HCT116 (cell line): ENCODE measurements at regions not wholly inside any gene's neighbourhood (a gene's known extent, or its start where the extent isn't known, plus 50 kb on each side); places are given as distances from the start of the nearest gene placed in this dataset.

Source experiments
- ATAC-seq: fragments of 200-7000 bp; cut with Tn5 transposase; 2 replicates; pipeline ENCODE4 v1.9.1; 2020; ENCODE audit warnings: mild to moderate bottlenecking, moderate library complexity
- BruUV-seq: library from RNA; stranded (reverse); fragments of 400-500 nt; replicated peaks from 2 replicates; lab custom pipeline; 2021; lab: Mats Ljungman, UMichigan
- CTCF ChIA-PET: fragments of 300-600 bp; sonication (Branson Sonifier 250); formaldehyde crosslinking; loops from one replicate; lab custom pipeline; 2021; ENCODE audit warnings: antibody characterized with exemption; lab: Charles Lee
- POLR2A ChIA-PET: fragments of 300-600, 350-600 bp; sonication (Branson Sonifier 250); formaldehyde crosslinking; loops from one replicate; lab custom pipeline; 2021; ENCODE audit warnings: antibody characterized with exemption; lab: Charles Lee
- RAD21 ChIA-PET, 2 experiments: fragments of 300-600 bp; sonication (Branson Sonifier 250); formaldehyde crosslinking; loops; one replicate each; lab custom pipeline; 2023; ENCODE audit warnings: low total read pairs in 2 of 2; ENCODE audit not compliant: uncharacterized antibody in 2 of 2, unreplicated experiment in 2 of 2, low non-redundant PET in 1 of 2; lab: Charles Lee
- DNase-seq: peaks from one replicate; pipeline ENCODE4 v3.0.0-alpha.2; 2010; ENCODE audit warnings: low read depth, low spot score
- H2AFZ ChIP-seq: fragments of 200-600 bp; shearing (Covaris generic), sonication (generic); 2 replicates; pipeline ENCODE4 v1.6.1; 2017; ENCODE audit warnings: low read depth, mixed run types, mixed read lengths, antibody characterized with exemption, low read length; ENCODE audit not compliant: poor library complexity, severe bottlenecking
- H3K27ac ChIP-seq: 2 replicates; pipeline ENCODE4 v1.5.1; 2012; ENCODE audit warnings: low read depth, low read length
- H3K27me3 ChIP-seq: fragments of 200-600 bp; sonication (generic); 2 replicates; pipeline ENCODE4 v1.6.1; 2016; ENCODE audit warnings: mixed run types, low read length, mixed read lengths; ENCODE audit not compliant: insufficient read depth
- H3K36me3 ChIP-seq, 2 experiments: fragments of 200-500 bp in 1 of 2; fragments of 200-600 bp in 1 of 2; sonication (Bioruptor generic) in 1 of 2; sonication (generic) in 1 of 2; 2 replicates each; pipeline versions ENCODE4 v1.5.1 to v1.6.1; 2014 to 2016; ENCODE audit warnings: low read length in 2 of 2, inconsistent platforms in 1 of 2, mixed read lengths in 1 of 2, mixed run types in 1 of 2; ENCODE audit not compliant: insufficient read depth in 2 of 2, control insufficient read depth in 1 of 2
- H3K4me1 ChIP-seq, 2 experiments: fragments of 200-600 bp in 1 of 2; sonication (generic) in 1 of 2; 2 replicates each; pipeline versions ENCODE4 v1.5.1 to v1.6.1; 2012 to 2017; ENCODE audit warnings: low read length in 2 of 2, inconsistent platforms in 1 of 2, mild to moderate bottlenecking in 1 of 2, mixed read lengths in 1 of 2, mixed run types in 1 of 2, moderate library complexity in 1 of 2; ENCODE audit not compliant: insufficient read depth in 2 of 2, control insufficient read depth in 1 of 2
- H3K4me2 ChIP-seq: fragments of 200-600 bp; sonication (generic); 2 replicates; pipeline ENCODE4 v1.6.1; 2017; ENCODE audit warnings: mixed run types, low read length, mixed read lengths
- H3K4me3 ChIP-seq, 2 experiments: fragments of 200-600 bp in 1 of 2; sonication (generic) in 1 of 2; replicated peaks in 1 of 2; 2 replicates each; pipeline ENCODE4 v1.5.1; 2011 to 2016; ENCODE audit warnings: low read length in 2 of 2, control low read depth in 1 of 2, low read depth in 1 of 2, mild to moderate bottlenecking in 1 of 2, mixed read lengths in 1 of 2, mixed run types in 1 of 2
- H3K79me2 ChIP-seq: fragments of 200-600 bp; sonication (generic); 2 replicates; pipeline ENCODE4 v1.6.1; 2017; ENCODE audit warnings: mild to moderate bottlenecking, mixed run types, low read length, moderate library complexity, mixed read lengths; ENCODE audit not compliant: insufficient read depth
- H3K9ac ChIP-seq: fragments of 200-600 bp; sonication (generic); 2 replicates; pipeline ENCODE4 v1.6.1; 2016; ENCODE audit warnings: low read length, mixed read lengths
- H3K9me2 ChIP-seq: fragments of 200-600 bp; sonication (generic), shearing (Covaris generic); 2 replicates; pipeline ENCODE4 v1.6.1; 2017; ENCODE audit warnings: mixed run types, mild to moderate bottlenecking, moderate library complexity; ENCODE audit not compliant: insufficient read depth
- H3K9me3 ChIP-seq, 2 experiments: fragments of 200-500 bp in 1 of 2; fragments of 200-600 bp in 1 of 2; sonication (Bioruptor generic) in 1 of 2; sonication (generic) in 1 of 2; 2 replicates each; pipeline ENCODE4 v1.6.1; 2014 to 2017; ENCODE audit warnings: low read length in 2 of 2, mixed read lengths in 2 of 2, inconsistent platforms in 1 of 2, low read depth in 1 of 2, mild to moderate bottlenecking in 1 of 2, mixed run types in 1 of 2, moderate library complexity in 1 of 2; ENCODE audit not compliant: control insufficient read depth in 1 of 2, insufficient read depth in 1 of 2
- H4K20me1 ChIP-seq: fragments of 200-600 bp; sonication (generic), shearing (Covaris generic); 2 replicates; pipeline ENCODE4 v1.6.1; 2017; ENCODE audit warnings: mixed run types, mild to moderate bottlenecking, moderate library complexity; ENCODE audit not compliant: insufficient read depth
- ATF3 ChIP-seq: IDR thresholded peaks from 2 replicates; pipeline ENCODE4 v1.6.1; 2012
- EGR1 ChIP-seq: IDR thresholded peaks from 2 replicates; pipeline ENCODE4 v1.6.1; 2012; ENCODE audit warnings: low read depth
- ELF1 ChIP-seq: IDR thresholded peaks from 2 replicates; pipeline ENCODE4 v1.6.1; 2012; ENCODE audit warnings: low read depth, borderline replicate concordance
- EZH2 ChIP-seq: fragments of 200-600 bp; sonication (generic); IDR thresholded peaks from 2 replicates; pipeline ENCODE4 v1.6.1; 2017; ENCODE audit warnings: antibody characterized with exemption, mixed run types
- EZH2phosphoT487 ChIP-seq: fragments of 200-600 bp; IDR thresholded peaks from 2 replicates; pipeline ENCODE4 v1.6.1; 2018; ENCODE audit warnings: antibody characterized with exemption, borderline replicate concordance
- FOSL1 ChIP-seq: IDR thresholded peaks from 2 replicates; pipeline ENCODE4 v1.6.1; 2012; ENCODE audit warnings: low read depth
- JUND ChIP-seq: IDR thresholded peaks from 2 replicates; pipeline ENCODE4 v1.6.1; 2012
- MAX ChIP-seq: IDR thresholded peaks from 2 replicates; pipeline ENCODE4 v1.6.1; 2012
- POLR2A ChIP-seq: IDR thresholded peaks from 2 replicates; pipeline ENCODE4 v1.7.0; 2011; ENCODE audit warnings: borderline replicate concordance; ENCODE audit not compliant: insufficient read depth, insufficient read length; ENCODE audit errors: extremely low read depth
- RAD21 ChIP-seq: IDR thresholded peaks from 2 replicates; pipeline ENCODE4 v1.6.1; 2012; ENCODE audit warnings: low read depth, mild to moderate bottlenecking
- SIN3A ChIP-seq: IDR thresholded peaks from 2 replicates; pipeline ENCODE4 v1.6.1; 2012; ENCODE audit warnings: low read depth
- SP1 ChIP-seq: IDR thresholded peaks from 2 replicates; pipeline ENCODE4 v1.6.1; 2012; ENCODE audit warnings: low read depth
- SRF ChIP-seq: IDR thresholded peaks from 2 replicates; pipeline ENCODE4 v1.6.1; 2012; ENCODE audit warnings: low read depth
- TCF7L2 ChIP-seq: IDR thresholded peaks from 2 replicates; pipeline ENCODE4 v1.7.0; 2011; ENCODE audit warnings: borderline replicate concordance, inconsistent platforms; ENCODE audit not compliant: insufficient read depth, insufficient read length; ENCODE audit errors: extremely low read depth
- YY1 ChIP-seq: IDR thresholded peaks from 2 replicates; pipeline ENCODE4 v1.6.1; 2011; ENCODE audit warnings: low read length, low read depth, moderate library complexity, mild to moderate bottlenecking; ENCODE audit not compliant: insufficient replicate concordance; ENCODE audit errors: extremely low read depth
- ZBTB33 ChIP-seq: IDR thresholded peaks from 2 replicates; pipeline ENCODE4 v1.6.1; 2011; ENCODE audit warnings: mild to moderate bottlenecking, low read length, moderate library complexity; ENCODE audit not compliant: insufficient replicate concordance; ENCODE audit errors: extremely low read depth
- ZFX ChIP-seq: fragments of 450-650 bp; IDR thresholded peaks from 2 replicates; pipeline ENCODE4 v1.6.1; 2017
- ZNF274 ChIP-seq: fragments of 200-500 bp; sonication (Bioruptor generic); IDR thresholded peaks from 2 replicates; pipeline ENCODE4 v1.6.1; 2014; ENCODE audit warnings: mild to moderate bottlenecking, low read depth, low read length, inconsistent platforms
- intact Hi-C: fragments of 100-400 bp; cut with micrococcal nuclease; formaldehyde crosslinking; loops from 2 replicates; pipeline ENCODE4 v1.10.0; 2022

- ChIA-PET CTCF (no interaction called here), RAD21 (no interaction called here), POLR2A (no interaction called here)
- no peak overlapping the region for H2AFZ ChIP-seq
- peaks cover 0 to 4% of the 10 kb centered on the region in 2 experiments; a peak in 1 of 4 replicates for H3K9me3 ChIP-seq
- no peaks in the 10 kb centered on the region for H4K20me1 ChIP-seq
- peaks cover 12% of the 10 kb centered on the region; the same call in 1 of the 2 replicates for H3K27me3 ChIP-seq
- no peaks in the 10 kb centered on the region for H3K9me2 ChIP-seq
- no peak overlapping the region for H3K27ac ChIP-seq
- no peak for DNase-seq
- H3K36me3 ChIP-seq, result no peaks in the 10 kb centered on the region
- H3K4me1 ChIP-seq, result no peaks in the 10 kb centered on the region
- no peak overlapping the region for H3K4me2 ChIP-seq
- no peak for TF ChIP-seq ZFX
- no peak for TF ChIP-seq ELF1
- no peak for TF ChIP-seq YY1
- no peak for TF ChIP-seq TCF7L2
- no peak for TF ChIP-seq POLR2A
- no peak for TF ChIP-seq RAD21
- no peak for TF ChIP-seq FOSL1
- no peak for TF ChIP-seq ZNF274
- no peak for TF ChIP-seq ZBTB33
- no peak for TF ChIP-seq JUND
- no peak for TF ChIP-seq EGR1
- TF ChIP-seq ATF3, result no peak
- no peak for TF ChIP-seq EZH2
- TF ChIP-seq MAX, result no peak
- no peak for TF ChIP-seq SP1
- no peak for TF ChIP-seq SRF
- no peak for TF ChIP-seq SIN3A
- no peak for TF ChIP-seq EZH2phosphoT487
- H3K4me3 ChIP-seq, result no peak overlapping the region
- intact Hi-C loops, result no loop called here
- H3K79me2 ChIP-seq, result no peaks in the 10 kb centered on the region
- ATAC-seq, result no peak
- no TSS peak for BruUV-seq
- H3K9ac ChIP-seq, result no peak overlapping the region
Measured at GRCh38 chr2:236818281-236819045, 248.8 kb downstream of the ACKR3 start.
